HCT116 (cell line): ENCODE measurements at regions not wholly inside any gene's neighbourhood (a gene's known extent, or its start where the extent isn't known, plus 50 kb on each side); places are given as distances from the start of the nearest gene placed in this dataset.

ENCODE experiments used
- ATAC-seq: fragments of 200-7000 bp; cut with Tn5 transposase; 2 replicates; pipeline ENCODE4 v1.9.1; 2020; ENCODE audit warnings: mild to moderate bottlenecking, moderate library complexity
- BruUV-seq: library from RNA; stranded (reverse); fragments of 400-500 nt; replicated peaks from 2 replicates; lab custom pipeline; 2021; lab: Mats Ljungman, UMichigan
- CTCF ChIA-PET: fragments of 300-600 bp; sonication (Branson Sonifier 250); formaldehyde crosslinking; loops from one replicate; lab custom pipeline; 2021; ENCODE audit warnings: antibody characterized with exemption; lab: Charles Lee
- POLR2A ChIA-PET: fragments of 300-600, 350-600 bp; sonication (Branson Sonifier 250); formaldehyde crosslinking; loops from one replicate; lab custom pipeline; 2021; ENCODE audit warnings: antibody characterized with exemption; lab: Charles Lee
- RAD21 ChIA-PET, 2 experiments: fragments of 300-600 bp; sonication (Branson Sonifier 250); formaldehyde crosslinking; loops; one replicate each; lab custom pipeline; 2023; ENCODE audit warnings: low total read pairs in 2 of 2; ENCODE audit not compliant: uncharacterized antibody in 2 of 2, unreplicated experiment in 2 of 2, low non-redundant PET in 1 of 2; lab: Charles Lee
- DNase-seq: peaks from one replicate; pipeline ENCODE4 v3.0.0-alpha.2; 2010; ENCODE audit warnings: low read depth, low spot score
- H2AFZ ChIP-seq: fragments of 200-600 bp; shearing (Covaris generic), sonication (generic); 2 replicates; pipeline ENCODE4 v1.6.1; 2017; ENCODE audit warnings: low read depth, mixed run types, mixed read lengths, antibody characterized with exemption, low read length; ENCODE audit not compliant: poor library complexity, severe bottlenecking
- H3K27ac ChIP-seq: 2 replicates; pipeline ENCODE4 v1.5.1; 2012; ENCODE audit warnings: low read depth, low read length
- H3K27me3 ChIP-seq: fragments of 200-600 bp; sonication (generic); 2 replicates; pipeline ENCODE4 v1.6.1; 2016; ENCODE audit warnings: mixed run types, low read length, mixed read lengths; ENCODE audit not compliant: insufficient read depth
- H3K36me3 ChIP-seq, 2 experiments: fragments of 200-500 bp in 1 of 2; fragments of 200-600 bp in 1 of 2; sonication (Bioruptor generic) in 1 of 2; sonication (generic) in 1 of 2; 2 replicates each; pipeline versions ENCODE4 v1.5.1 to v1.6.1; 2014 to 2016; ENCODE audit warnings: low read length in 2 of 2, inconsistent platforms in 1 of 2, mixed read lengths in 1 of 2, mixed run types in 1 of 2; ENCODE audit not compliant: insufficient read depth in 2 of 2, control insufficient read depth in 1 of 2
- H3K4me1 ChIP-seq, 2 experiments: fragments of 200-600 bp in 1 of 2; sonication (generic) in 1 of 2; 2 replicates each; pipeline versions ENCODE4 v1.5.1 to v1.6.1; 2012 to 2017; ENCODE audit warnings: low read length in 2 of 2, inconsistent platforms in 1 of 2, mild to moderate bottlenecking in 1 of 2, mixed read lengths in 1 of 2, mixed run types in 1 of 2, moderate library complexity in 1 of 2; ENCODE audit not compliant: insufficient read depth in 2 of 2, control insufficient read depth in 1 of 2
- H3K4me2 ChIP-seq: fragments of 200-600 bp; sonication (generic); 2 replicates; pipeline ENCODE4 v1.6.1; 2017; ENCODE audit warnings: mixed run types, low read length, mixed read lengths
- H3K4me3 ChIP-seq, 2 experiments: fragments of 200-600 bp in 1 of 2; sonication (generic) in 1 of 2; replicated peaks in 1 of 2; 2 replicates each; pipeline ENCODE4 v1.5.1; 2011 to 2016; ENCODE audit warnings: low read length in 2 of 2, control low read depth in 1 of 2, low read depth in 1 of 2, mild to moderate bottlenecking in 1 of 2, mixed read lengths in 1 of 2, mixed run types in 1 of 2
- H3K79me2 ChIP-seq: fragments of 200-600 bp; sonication (generic); 2 replicates; pipeline ENCODE4 v1.6.1; 2017; ENCODE audit warnings: mild to moderate bottlenecking, mixed run types, low read length, moderate library complexity, mixed read lengths; ENCODE audit not compliant: insufficient read depth
- H3K9ac ChIP-seq: fragments of 200-600 bp; sonication (generic); 2 replicates; pipeline ENCODE4 v1.6.1; 2016; ENCODE audit warnings: low read length, mixed read lengths
- H3K9me2 ChIP-seq: fragments of 200-600 bp; sonication (generic), shearing (Covaris generic); 2 replicates; pipeline ENCODE4 v1.6.1; 2017; ENCODE audit warnings: mixed run types, mild to moderate bottlenecking, moderate library complexity; ENCODE audit not compliant: insufficient read depth
- H3K9me3 ChIP-seq, 2 experiments: fragments of 200-500 bp in 1 of 2; fragments of 200-600 bp in 1 of 2; sonication (Bioruptor generic) in 1 of 2; sonication (generic) in 1 of 2; 2 replicates each; pipeline ENCODE4 v1.6.1; 2014 to 2017; ENCODE audit warnings: low read length in 2 of 2, mixed read lengths in 2 of 2, inconsistent platforms in 1 of 2, low read depth in 1 of 2, mild to moderate bottlenecking in 1 of 2, mixed run types in 1 of 2, moderate library complexity in 1 of 2; ENCODE audit not compliant: control insufficient read depth in 1 of 2, insufficient read depth in 1 of 2
- H4K20me1 ChIP-seq: fragments of 200-600 bp; sonication (generic), shearing (Covaris generic); 2 replicates; pipeline ENCODE4 v1.6.1; 2017; ENCODE audit warnings: mixed run types, mild to moderate bottlenecking, moderate library complexity; ENCODE audit not compliant: insufficient read depth
- CBX3 ChIP-seq: IDR thresholded peaks from 2 replicates; pipeline ENCODE4 v1.6.1; 2012; ENCODE audit warnings: low read depth
- CEBPB ChIP-seq: IDR thresholded peaks from 2 replicates; pipeline ENCODE4 v1.6.1; 2012; ENCODE audit warnings: low read depth
- ELF1 ChIP-seq: IDR thresholded peaks from 2 replicates; pipeline ENCODE4 v1.6.1; 2012; ENCODE audit warnings: low read depth, borderline replicate concordance
- EZH2 ChIP-seq: fragments of 200-600 bp; sonication (generic); IDR thresholded peaks from 2 replicates; pipeline ENCODE4 v1.6.1; 2017; ENCODE audit warnings: antibody characterized with exemption, mixed run types
- EZH2phosphoT487 ChIP-seq: fragments of 200-600 bp; IDR thresholded peaks from 2 replicates; pipeline ENCODE4 v1.6.1; 2018; ENCODE audit warnings: antibody characterized with exemption, borderline replicate concordance
- POLR2A ChIP-seq: IDR thresholded peaks from 2 replicates; pipeline ENCODE4 v1.7.0; 2011; ENCODE audit warnings: borderline replicate concordance; ENCODE audit not compliant: insufficient read depth, insufficient read length; ENCODE audit errors: extremely low read depth
- RAD21 ChIP-seq: IDR thresholded peaks from 2 replicates; pipeline ENCODE4 v1.6.1; 2012; ENCODE audit warnings: low read depth, mild to moderate bottlenecking
- REST ChIP-seq: IDR thresholded peaks from 2 replicates; pipeline ENCODE4 v1.6.1; 2012; ENCODE audit warnings: low read depth
- SRF ChIP-seq: IDR thresholded peaks from 2 replicates; pipeline ENCODE4 v1.6.1; 2012; ENCODE audit warnings: low read depth
- TCF7L2 ChIP-seq: IDR thresholded peaks from 2 replicates; pipeline ENCODE4 v1.7.0; 2011; ENCODE audit warnings: borderline replicate concordance, inconsistent platforms; ENCODE audit not compliant: insufficient read depth, insufficient read length; ENCODE audit errors: extremely low read depth
- YY1 ChIP-seq: IDR thresholded peaks from 2 replicates; pipeline ENCODE4 v1.6.1; 2011; ENCODE audit warnings: low read length, low read depth, moderate library complexity, mild to moderate bottlenecking; ENCODE audit not compliant: insufficient replicate concordance; ENCODE audit errors: extremely low read depth
- ZFX ChIP-seq: fragments of 450-650 bp; IDR thresholded peaks from 2 replicates; pipeline ENCODE4 v1.6.1; 2017
- ZNF274 ChIP-seq: fragments of 200-500 bp; sonication (Bioruptor generic); IDR thresholded peaks from 2 replicates; pipeline ENCODE4 v1.6.1; 2014; ENCODE audit warnings: mild to moderate bottlenecking, low read depth, low read length, inconsistent platforms
- intact Hi-C: fragments of 100-400 bp; cut with micrococcal nuclease; formaldehyde crosslinking; loops from 2 replicates; pipeline ENCODE4 v1.10.0; 2022
- TF ChIP-seq, protein P1 (sequence below): IDR thresholded peaks from 2 replicates; pipeline ENCODE4 v1.6.1; 2011; ENCODE audit warnings: mild to moderate bottlenecking, low read length, moderate library complexity; ENCODE audit not compliant: insufficient replicate concordance; ENCODE audit errors: extremely low read depth

GRCh38 chr9:13705918-13706317, 426.4 kb upstream of the MPDZ start:
- Histone ChIP-seq H3K9ac (no peak overlapping the region), H3K79me2 (no peaks in the 10 kb centered on the region), H4K20me1 (no peaks in the 10 kb centered on the region), H3K4me2 (no peak overlapping the region), H3K9me3 (peaks cover 0 to 7% of the 10 kb centered on the region in 2 experiments; a peak in 2 of 4 replicates), H3K4me3 (no peak overlapping the region), H3K27ac (no peak overlapping the region), H2AFZ (no peak overlapping the region), H3K9me2 (no peaks in the 10 kb centered on the region), H3K27me3 (no peaks in the 10 kb centered on the region), H3K4me1 (no peaks in the 10 kb centered on the region), H3K36me3 (no peaks in the 10 kb centered on the region)
- no peak for ATAC-seq
- CTCF ChIA-PET: no interaction called here
- TF ChIP-seq EZH2 (no peak), RAD21 (no peak), TCF7L2 (no peak), SRF (no peak), POLR2A (no peak), CBX3 (no peak), ZFX (no peak), YY1 (no peak), EZH2phosphoT487 (no peak)
- TF ChIP-seq, protein P1, sequence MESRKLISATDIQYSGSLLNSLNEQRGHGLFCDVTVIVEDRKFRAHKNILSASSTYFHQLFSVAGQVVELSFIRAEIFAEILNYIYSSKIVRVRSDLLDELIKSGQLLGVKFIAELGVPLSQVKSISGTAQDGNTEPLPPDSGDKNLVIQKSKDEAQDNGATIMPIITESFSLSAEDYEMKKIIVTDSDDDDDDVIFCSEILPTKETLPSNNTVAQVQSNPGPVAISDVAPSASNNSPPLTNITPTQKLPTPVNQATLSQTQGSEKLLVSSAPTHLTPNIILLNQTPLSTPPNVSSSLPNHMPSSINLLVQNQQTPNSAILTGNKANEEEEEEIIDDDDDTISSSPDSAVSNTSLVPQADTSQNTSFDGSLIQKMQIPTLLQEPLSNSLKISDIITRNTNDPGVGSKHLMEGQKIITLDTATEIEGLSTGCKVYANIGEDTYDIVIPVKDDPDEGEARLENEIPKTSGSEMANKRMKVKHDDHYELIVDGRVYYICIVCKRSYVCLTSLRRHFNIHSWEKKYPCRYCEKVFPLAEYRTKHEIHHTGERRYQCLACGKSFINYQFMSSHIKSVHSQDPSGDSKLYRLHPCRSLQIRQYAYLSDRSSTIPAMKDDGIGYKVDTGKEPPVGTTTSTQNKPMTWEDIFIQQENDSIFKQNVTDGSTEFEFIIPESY: no peak
- no peak for DNase-seq
- RAD21 ChIA-PET: no interaction called here
- POLR2A ChIA-PET: no interaction called here
- no TSS peak for BruUV-seq
- intact Hi-C loops: no loop called here

- ChIA-PET CTCF (no interaction called here), POLR2A (no interaction called here), RAD21 (no interaction called here)
- no peaks in the 10 kb centered on the region for H4K20me1 ChIP-seq
- no peaks in the 10 kb centered on the region for H3K4me1 ChIP-seq
- H3K36me3 ChIP-seq: no peaks in the 10 kb centered on the region
- intact Hi-C loops: no loop called here
- no peak overlapping the region for H2AFZ ChIP-seq
- H3K4me3 ChIP-seq: no peak overlapping the region
- H3K9ac ChIP-seq: no peak overlapping the region
- H3K27me3 ChIP-seq: no peaks in the 10 kb centered on the region
- DNase-seq (no peak), ATAC-seq (no peak)
- H3K27ac ChIP-seq: no peak overlapping the region
- no peaks in the 10 kb centered on the region for H3K9me2 ChIP-seq
- H3K9me3 ChIP-seq: peaks cover 0 to 4% of the 10 kb centered on the region in 2 experiments; a peak in 2 of 4 replicates
- H3K79me2 ChIP-seq: no peaks in the 10 kb centered on the region
- no peak overlapping the region for H3K4me2 ChIP-seq
- BruUV-seq: no TSS peak
- TF ChIP-seq ELF1: no peak
- no peak for TF ChIP-seq REST
- TF ChIP-seq POLR2A: no peak
- TF ChIP-seq CEBPB: no peak
- TF ChIP-seq YY1: no peak
- no peak for TF ChIP-seq ZNF274
These were observed 425.9 kb upstream of the MPDZ start for GRCh38 chr9:13705373-13705772.
